ENCODE measurements at regions not wholly inside any gene's neighbourhood (a gene's known extent, or its start where the extent isn't known, plus 50 kb on each side); places are given as distances from the start of the nearest gene placed in this dataset.

DNA sequence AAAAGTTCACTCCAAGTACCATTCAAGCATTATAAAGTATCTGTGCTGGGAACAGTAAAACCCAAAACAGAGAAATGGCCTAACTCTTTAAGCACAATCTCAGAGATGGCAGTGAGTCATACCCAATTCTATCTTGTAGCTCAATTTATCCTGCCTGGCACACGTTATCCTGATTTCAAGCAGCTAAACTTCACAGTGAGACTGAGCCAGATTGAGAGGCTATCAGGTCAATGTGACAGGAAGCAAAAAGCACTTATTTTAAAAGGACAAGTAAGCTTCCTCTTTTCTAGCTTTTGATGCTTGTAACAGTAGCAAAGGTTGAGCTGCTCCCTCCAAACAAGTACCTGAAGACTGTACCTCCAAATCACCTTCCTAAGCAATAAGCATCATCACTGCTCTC lies 324.9 kb downstream of the NAF1 start:
- TF ChIP-seq, protein P1, sequence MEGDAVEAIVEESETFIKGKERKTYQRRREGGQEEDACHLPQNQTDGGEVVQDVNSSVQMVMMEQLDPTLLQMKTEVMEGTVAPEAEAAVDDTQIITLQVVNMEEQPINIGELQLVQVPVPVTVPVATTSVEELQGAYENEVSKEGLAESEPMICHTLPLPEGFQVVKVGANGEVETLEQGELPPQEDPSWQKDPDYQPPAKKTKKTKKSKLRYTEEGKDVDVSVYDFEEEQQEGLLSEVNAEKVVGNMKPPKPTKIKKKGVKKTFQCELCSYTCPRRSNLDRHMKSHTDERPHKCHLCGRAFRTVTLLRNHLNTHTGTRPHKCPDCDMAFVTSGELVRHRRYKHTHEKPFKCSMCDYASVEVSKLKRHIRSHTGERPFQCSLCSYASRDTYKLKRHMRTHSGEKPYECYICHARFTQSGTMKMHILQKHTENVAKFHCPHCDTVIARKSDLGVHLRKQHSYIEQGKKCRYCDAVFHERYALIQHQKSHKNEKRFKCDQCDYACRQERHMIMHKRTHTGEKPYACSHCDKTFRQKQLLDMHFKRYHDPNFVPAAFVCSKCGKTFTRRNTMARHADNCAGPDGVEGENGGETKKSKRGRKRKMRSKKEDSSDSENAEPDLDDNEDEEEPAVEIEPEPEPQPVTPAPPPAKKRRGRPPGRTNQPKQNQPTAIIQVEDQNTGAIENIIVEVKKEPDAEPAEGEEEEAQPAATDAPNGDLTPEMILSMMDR (IDR thresholded peaks at IDR 0.05; ENCODE audit: insufficient read depth, low read depth, low read length) = no peak
- CTCF ChIA-PET = no interaction called here
- POLR2A ChIA-PET = no interaction called here

DNA sequence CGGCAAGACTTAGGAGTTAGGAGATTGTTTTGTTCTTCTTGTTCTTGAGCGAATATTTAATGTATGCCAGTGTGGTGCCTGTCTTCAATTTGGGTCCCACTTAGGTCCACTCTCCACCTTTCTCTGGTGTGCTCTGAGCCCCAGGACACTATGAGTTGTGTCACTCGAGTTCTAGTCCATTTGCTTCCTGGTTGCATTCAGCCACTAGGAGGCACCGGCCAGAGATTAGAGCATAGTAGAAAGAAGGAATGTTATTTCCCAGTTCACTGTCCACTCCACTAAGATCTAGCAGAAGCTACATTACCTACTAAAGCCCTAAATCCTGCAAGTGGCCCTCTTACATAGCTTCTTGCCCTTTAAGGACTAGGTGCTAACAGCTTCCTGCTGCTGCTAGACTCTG lies 326.9 kb downstream of the NAF1 start:
- Histone ChIP-seq H3K4me3 (ENCODE audit: low read depth, low read length) (no peak overlapping the region), H3K27me3 (ENCODE audit: control insufficient read depth, insufficient read depth, low read length) (no peaks in the 10 kb centered on the region), H3K36me3 (ENCODE audit: control insufficient read depth, insufficient read depth, low read length) (no peaks in the 10 kb centered on the region)
- ChIA-PET POLR2A (no interaction called here), CTCF (no interaction called here)
- no peak for DNase-seq (ENCODE audit: low read depth)
- TF ChIP-seq, protein P1 (IDR thresholded peaks at IDR 0.05; ENCODE audit: insufficient read depth, low read depth, low read length) = no peak

More for the DNA sequence above, 324.9 kb downstream of the NAF1 start:
- H3K27me3 ChIP-seq (ENCODE audit: control insufficient read depth, insufficient read depth, low read length) = no peaks in the 10 kb centered on the region
- no peak for DNase-seq (ENCODE audit: low read depth)
- H3K36me3 ChIP-seq (ENCODE audit: control insufficient read depth, insufficient read depth, low read length) = no peaks in the 10 kb centered on the region
- H3K4me3 ChIP-seq (ENCODE audit: low read depth, low read length) = no peak overlapping the region

DNA sequence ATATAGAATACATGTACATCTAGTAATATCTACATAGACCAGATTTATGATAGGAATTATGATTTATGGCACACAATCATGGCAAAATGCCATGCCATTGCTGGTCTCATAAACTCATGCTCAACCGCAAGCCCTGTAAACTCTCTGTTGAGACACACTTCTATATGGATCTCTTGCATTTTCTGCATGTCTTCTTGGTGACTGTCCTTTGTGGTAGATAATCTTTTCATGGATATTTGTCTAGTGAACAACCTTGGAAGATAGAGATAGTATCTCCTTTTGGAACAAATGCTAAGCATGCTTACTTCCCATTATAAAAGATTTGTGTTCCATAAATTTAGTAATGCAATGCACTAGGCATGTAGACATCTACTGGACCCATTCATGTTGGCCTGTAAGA lies 328.0 kb downstream of the NAF1 start:
- Histone ChIP-seq H3K4me3 (ENCODE audit: low read depth, low read length) (no peak overlapping the region), H3K36me3 (ENCODE audit: control insufficient read depth, insufficient read depth, low read length) (no peaks in the 10 kb centered on the region), H3K27me3 (ENCODE audit: control insufficient read depth, insufficient read depth, low read length) (no peaks in the 10 kb centered on the region)
- ChIA-PET CTCF (no interaction called here), POLR2A (no interaction called here)
- TF ChIP-seq, protein P1 (IDR thresholded peaks at IDR 0.05; ENCODE audit: insufficient read depth, low read depth, low read length) = no peak
- no peak for DNase-seq (ENCODE audit: low read depth)

DNA sequence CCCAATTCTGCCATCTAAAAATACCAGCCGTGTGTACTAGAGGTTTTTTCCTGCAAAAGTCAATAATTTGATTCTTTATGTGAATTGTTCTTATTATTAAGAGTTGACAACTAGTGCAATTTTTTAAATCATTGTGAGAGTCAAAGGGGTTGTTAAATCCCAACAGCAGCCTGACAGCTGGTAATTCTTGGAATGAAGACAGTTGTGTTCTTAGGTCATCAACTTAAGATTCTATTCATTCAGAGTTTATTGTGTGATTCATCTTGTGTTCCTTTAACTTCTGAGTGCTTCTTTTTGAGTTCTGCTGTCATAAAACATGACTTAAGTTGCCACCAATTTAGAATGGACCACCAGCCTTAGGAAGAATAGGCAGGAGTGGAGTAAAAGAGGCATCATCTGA lies 329.0 kb downstream of the NAF1 start:
- ChIA-PET CTCF (no interaction called here), POLR2A (no interaction called here)
- TF ChIP-seq, protein P1 (IDR thresholded peaks at IDR 0.05; ENCODE audit: insufficient read depth, low read depth, low read length) = no peak
- Histone ChIP-seq H3K4me3 (ENCODE audit: low read depth, low read length) (no peak overlapping the region), H3K36me3 (ENCODE audit: control insufficient read depth, insufficient read depth, low read length) (no peaks in the 10 kb centered on the region), H3K27me3 (ENCODE audit: control insufficient read depth, insufficient read depth, low read length) (no peaks in the 10 kb centered on the region)
- DNase-seq (ENCODE audit: low read depth) = no peak

DNA sequence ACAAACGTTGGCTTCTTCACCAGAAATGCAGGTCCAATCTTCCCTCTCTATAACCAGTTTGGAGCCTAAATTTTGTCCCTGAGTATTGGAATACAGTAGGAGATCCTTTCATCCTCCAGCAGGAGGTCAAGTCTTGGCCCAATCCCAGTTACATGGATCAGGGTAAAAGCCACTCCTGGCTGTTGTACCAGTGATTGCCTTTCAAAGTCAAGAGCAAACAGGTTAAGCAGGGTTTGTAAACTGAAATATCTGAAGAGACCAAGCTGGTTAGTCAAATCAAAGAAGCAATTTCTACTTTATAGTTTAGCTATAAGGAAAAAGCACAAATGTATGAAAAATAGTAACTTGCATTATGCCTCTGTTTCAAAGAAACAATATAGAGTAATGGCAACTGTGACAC lies 329.4 kb downstream of the NAF1 start:
- Histone ChIP-seq H3K27me3 (ENCODE audit: control insufficient read depth, insufficient read depth, low read length) (no peaks in the 10 kb centered on the region), H3K36me3 (ENCODE audit: control insufficient read depth, insufficient read depth, low read length) (no peaks in the 10 kb centered on the region), H3K4me3 (ENCODE audit: low read depth, low read length) (no peak overlapping the region)
- CTCF ChIA-PET = no interaction called here
- no peak for DNase-seq (ENCODE audit: low read depth)
- POLR2A ChIA-PET = no interaction called here
- TF ChIP-seq, protein P1 (IDR thresholded peaks at IDR 0.05; ENCODE audit: insufficient read depth, low read depth, low read length) = no peak

All from BJ (cell line).